Uterus (tissue), 3 donors: ENCODE measurements at regions not wholly inside any gene's neighbourhood (a gene's known extent, or its start where the extent isn't known, plus 50 kb on each side); places are given as distances from the start of the nearest gene placed in this dataset.
"Not testable (repeated sequence)": the region's sequence is repeated elsewhere in the genome, so short reads cannot be mapped to it uniquely, and the experiment has no call there.

ENCODE experiments used
- DNase-seq, 2 donors: peaks; one replicate each; pipeline ENCODE4 v3.0.0-alpha.2; 2019 to 2020
- H3K27ac ChIP-seq, 2 donors: fragments of 200-600 bp; sonication (generic); 1 replicate in 1 of 2; 2 replicates in 1 of 2; pipeline ENCODE4 v1.5.1; 2016 to 2018
- H3K27me3 ChIP-seq, 2 donors: fragments of 200-600 bp; sonication (generic); one replicate each; pipeline ENCODE4 v1.5.1; 2018 to 2019; ENCODE audit warnings: control low read depth in 1 of 2
- H3K36me3 ChIP-seq, 2 donors: fragments of 200-600 bp; sonication (generic); one replicate each; pipeline ENCODE4 v1.5.1; 2019; ENCODE audit warnings: control low read depth in 1 of 2
- H3K4me1 ChIP-seq, 2 donors: fragments of 200-600 bp; sonication (generic); one replicate each; pipeline ENCODE4 v1.5.1; 2018 to 2019; ENCODE audit warnings: control low read depth in 1 of 2
- H3K4me3 ChIP-seq, 2 donors: fragments of 200-600 bp; sonication (generic); 1 replicate in 1 of 2; 2 replicates in 1 of 2; pipeline ENCODE4 v1.5.1; 2018 to 2019; ENCODE audit warnings: mild to moderate bottlenecking in 1 of 2
- H3K9me3 ChIP-seq, 2 donors: fragments of 200-600 bp; sonication (generic); one replicate each; pipeline ENCODE4 v1.5.1; 2019; ENCODE audit warnings: control low read depth in 1 of 2
- POLR2A ChIP-seq, 2 donors: fragments of 450-650 bp; IDR thresholded peaks; one replicate each; pipeline ENCODE4 v1.6.1; 2016; ENCODE audit warnings: antibody characterized with exemption in 2 of 2, mild to moderate bottlenecking in 1 of 2, moderate library complexity in 1 of 2
- intact Hi-C: fragments of 100-400 bp; cut with DNase I; formaldehyde crosslinking; loops from one replicate; pipeline ENCODE4 v1.15.1; 2023; ENCODE audit warnings: low total_unique reads
- TF ChIP-seq, protein P1 (sequence below), 4 experiments: fragments of 200-600 bp in 2 of 4; fragments of 450-650 bp in 2 of 4; sonication (generic) in 2 of 4; IDR thresholded peaks; one replicate each; pipeline ENCODE4 v1.5.1; 2016 to 2019; ENCODE audit warnings: antibody characterized with exemption in 4 of 4, mild to moderate bottlenecking in 2 of 4, moderate library complexity in 1 of 4
- donor health status: DM: yes; HTN: yes; CAD: no.

DNA sequence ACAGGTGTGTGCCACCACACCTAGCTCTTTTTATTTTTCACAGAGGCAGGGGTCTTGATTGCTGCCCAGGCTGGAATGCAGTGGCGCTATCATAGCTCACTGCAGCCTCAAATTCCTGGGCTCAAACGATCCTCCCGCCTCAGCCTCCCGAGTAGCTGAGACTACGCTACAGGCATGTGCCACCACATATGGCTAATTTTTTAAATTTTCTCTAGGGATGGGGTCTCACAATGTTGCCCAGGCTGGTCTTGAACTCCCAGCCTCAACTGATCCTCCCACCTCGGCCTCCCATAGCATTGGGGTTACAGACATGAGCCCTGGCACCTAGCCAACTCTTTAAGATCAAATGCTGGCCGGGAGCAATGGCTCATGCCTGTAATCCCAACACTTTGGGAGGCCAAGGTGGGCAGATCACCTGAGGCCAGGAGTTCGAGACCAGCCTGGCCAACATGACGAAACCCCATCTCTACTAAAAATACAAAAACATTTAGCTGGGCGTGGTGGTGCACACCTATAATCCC, 50.6 kb upstream of the MYL10 start:
- H3K4me3 ChIP-seq, H3K36me3 ChIP-seq, H3K9me3 ChIP-seq, intact Hi-C loops, H3K27ac ChIP-seq, DNase-seq, H3K27me3 ChIP-seq, H3K4me1 ChIP-seq: not testable (repeated sequence)

DNA sequence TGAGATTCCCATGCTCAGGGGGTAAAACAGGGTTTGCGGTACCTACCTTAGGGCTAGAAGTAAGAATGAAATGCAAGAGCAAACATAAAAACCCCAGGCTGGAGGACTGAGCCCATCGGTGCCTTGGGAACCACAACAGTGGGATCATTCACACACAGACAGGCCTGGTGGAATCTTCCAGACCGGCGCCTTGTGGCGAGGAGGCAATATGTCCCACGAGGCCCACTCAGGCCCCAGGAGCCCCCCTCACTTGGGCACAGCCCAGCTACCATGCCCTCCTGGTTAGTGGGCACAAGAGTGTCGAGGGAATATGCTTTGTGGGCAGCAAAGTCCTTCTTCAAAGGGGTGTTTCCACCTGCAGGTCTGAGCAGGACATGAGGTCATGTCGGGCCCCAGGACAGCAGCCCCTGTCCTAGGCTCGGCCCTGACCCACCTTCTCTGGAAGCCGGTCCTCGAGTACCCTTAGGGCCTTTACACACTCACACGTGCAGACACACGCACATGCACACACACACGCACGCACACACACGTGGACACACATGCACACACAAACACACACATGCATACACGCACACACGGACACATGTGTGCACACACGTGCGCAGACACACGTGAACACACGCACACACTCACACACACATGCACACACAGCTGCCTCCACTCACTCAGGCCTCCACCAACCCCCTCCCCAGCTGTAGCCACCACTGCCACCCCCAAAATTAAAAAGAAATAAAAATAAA, 51.5 kb upstream of the MYL10 start:
- Histone ChIP-seq H3K4me3 (no peak overlapping the region), H3K27ac (no peak overlapping the region), H3K36me3 (no peaks in the 10 kb centered on the region), H3K27me3 (no peaks in the 10 kb centered on the region), H3K4me1 (no peaks in the 10 kb centered on the region), H3K9me3 (no peaks in the 10 kb centered on the region)
- no peak for DNase-seq
- intact Hi-C loops, result no loop called here
- no peak for TF ChIP-seq POLR2A (IDR thresholded peaks at IDR 0.05)
- TF ChIP-seq, protein P1, sequence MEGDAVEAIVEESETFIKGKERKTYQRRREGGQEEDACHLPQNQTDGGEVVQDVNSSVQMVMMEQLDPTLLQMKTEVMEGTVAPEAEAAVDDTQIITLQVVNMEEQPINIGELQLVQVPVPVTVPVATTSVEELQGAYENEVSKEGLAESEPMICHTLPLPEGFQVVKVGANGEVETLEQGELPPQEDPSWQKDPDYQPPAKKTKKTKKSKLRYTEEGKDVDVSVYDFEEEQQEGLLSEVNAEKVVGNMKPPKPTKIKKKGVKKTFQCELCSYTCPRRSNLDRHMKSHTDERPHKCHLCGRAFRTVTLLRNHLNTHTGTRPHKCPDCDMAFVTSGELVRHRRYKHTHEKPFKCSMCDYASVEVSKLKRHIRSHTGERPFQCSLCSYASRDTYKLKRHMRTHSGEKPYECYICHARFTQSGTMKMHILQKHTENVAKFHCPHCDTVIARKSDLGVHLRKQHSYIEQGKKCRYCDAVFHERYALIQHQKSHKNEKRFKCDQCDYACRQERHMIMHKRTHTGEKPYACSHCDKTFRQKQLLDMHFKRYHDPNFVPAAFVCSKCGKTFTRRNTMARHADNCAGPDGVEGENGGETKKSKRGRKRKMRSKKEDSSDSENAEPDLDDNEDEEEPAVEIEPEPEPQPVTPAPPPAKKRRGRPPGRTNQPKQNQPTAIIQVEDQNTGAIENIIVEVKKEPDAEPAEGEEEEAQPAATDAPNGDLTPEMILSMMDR (IDR thresholded peaks at IDR 0.05), result no peak

DNA sequence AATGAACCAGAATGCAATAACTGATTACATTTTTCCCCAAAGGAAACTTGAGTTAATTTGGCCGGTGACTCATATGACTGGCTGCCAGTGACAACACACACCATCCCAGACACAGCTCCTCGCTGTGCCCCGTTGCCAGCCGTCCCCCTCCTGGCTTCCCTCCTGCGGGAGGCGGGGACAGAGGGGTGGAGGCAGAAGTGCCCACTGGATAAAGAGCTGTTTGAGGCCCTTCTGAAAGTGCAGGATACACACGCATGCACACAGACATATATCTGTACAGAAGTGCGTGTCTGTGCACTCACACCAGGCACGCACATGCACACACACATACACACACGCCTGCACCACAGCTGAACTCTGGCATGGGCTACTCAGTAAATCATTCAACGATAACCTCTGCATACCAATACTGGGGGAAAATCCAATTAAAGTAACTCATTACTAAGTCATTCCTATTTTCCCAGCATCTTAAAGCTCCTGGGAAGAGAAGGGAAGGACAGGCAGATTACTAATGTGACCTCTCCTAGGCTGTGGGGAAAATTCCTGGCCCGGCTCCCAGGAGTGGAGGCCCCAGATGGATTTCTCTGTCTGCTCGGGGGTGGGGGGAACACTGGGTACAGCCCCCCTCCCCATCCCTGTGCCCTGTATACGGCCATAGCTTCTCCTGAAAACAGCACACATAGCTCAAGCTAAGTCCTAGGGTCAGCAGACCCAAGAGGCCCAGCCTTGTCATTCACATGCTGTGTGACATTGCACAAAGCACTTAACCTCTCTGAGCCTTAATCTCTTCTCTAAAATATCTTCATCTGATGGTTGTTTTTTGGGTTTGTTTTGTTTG, 52.3 kb upstream of the MYL10 start:
- DNase-seq, result peak; percentile 39 to 49
- H3K9me3 ChIP-seq, result no peaks in the 10 kb centered on the region
- intact Hi-C loops, result no loop called here

DNA sequence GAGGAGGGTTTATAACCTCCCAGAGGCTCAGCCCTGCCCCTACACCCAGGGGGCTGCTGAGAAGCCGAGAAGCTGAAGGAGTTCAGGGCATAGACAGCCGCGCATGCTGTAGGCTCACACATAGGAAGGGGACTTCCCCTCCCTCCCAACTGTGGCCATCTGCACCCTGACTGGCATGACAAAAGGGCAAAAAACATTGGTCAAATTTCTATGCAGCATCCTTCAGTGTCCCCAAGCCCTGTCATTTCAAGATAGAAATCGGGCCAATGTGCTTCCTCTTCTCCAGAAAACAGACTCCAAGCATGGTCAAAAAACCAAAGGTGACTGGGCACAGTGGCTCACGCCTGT, 55.9 kb upstream of the MYL10 start:
- TF ChIP-seq, protein P1 (IDR thresholded peaks at IDR 0.05), result no peak
- no peak for TF ChIP-seq POLR2A (IDR thresholded peaks at IDR 0.05)
- intact Hi-C loops, result loop anchor here (5.0 kb wide), 1 partner anchor 587 kb away; no protein-coding TSS in a partner anchor
- Histone ChIP-seq H3K27ac (no peak overlapping the region), H3K36me3 (no peaks in the 10 kb centered on the region), H3K9me3 (no peaks in the 10 kb centered on the region), H3K4me1 (peaks cover 0 to 5% of the 10 kb centered on the region in 2 donors), H3K4me3 (no peak overlapping the region), H3K27me3 (no peaks in the 10 kb centered on the region)
- DNase-seq, result no peak

More for the DNA sequence above, 52.3 kb upstream of the MYL10 start:
- H3K36me3 ChIP-seq, result no peaks in the 10 kb centered on the region
- no peaks in the 10 kb centered on the region for H3K27me3 ChIP-seq
- no peak overlapping the region for H3K4me3 ChIP-seq
- TF ChIP-seq, protein P1 (IDR thresholded peaks at IDR 0.05), result no peak
- no peak for TF ChIP-seq POLR2A (IDR thresholded peaks at IDR 0.05)
- H3K4me1 ChIP-seq, result no peaks in the 10 kb centered on the region
- H3K27ac ChIP-seq, result no peak overlapping the region

DNA sequence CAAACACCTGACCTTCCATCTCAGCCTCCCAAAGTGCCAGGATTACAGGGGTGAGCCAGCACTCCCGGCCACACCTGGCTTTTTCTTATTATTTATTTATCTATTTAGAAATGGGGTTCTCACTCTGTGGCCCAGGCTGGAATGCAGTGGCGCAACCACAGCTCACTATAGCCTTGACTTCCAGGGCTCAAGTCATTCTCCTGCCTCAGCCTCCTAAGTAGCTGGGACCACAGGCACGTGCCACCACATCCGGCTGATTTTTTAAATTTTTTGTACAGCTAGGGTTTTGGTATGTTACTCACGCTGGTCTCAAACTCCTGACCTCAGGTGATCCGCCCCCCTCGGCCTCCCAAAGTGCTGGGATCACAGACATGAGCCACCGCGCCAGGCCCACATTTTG, 56.9 kb upstream of the MYL10 start:
- H3K27ac ChIP-seq, result no peak overlapping the region
- H3K4me1 ChIP-seq, result peaks cover 0 to 5% of the 10 kb centered on the region in 2 donors
- intact Hi-C loops, result loop anchor here (5.0 kb wide), 1 partner anchor 586 kb away; no protein-coding TSS in a partner anchor
- no peak for DNase-seq
- no peaks in the 10 kb centered on the region for H3K27me3 ChIP-seq
- H3K9me3 ChIP-seq, result no peaks in the 10 kb centered on the region
- TF ChIP-seq, protein P1 (IDR thresholded peaks at IDR 0.05), result no peak
- no peak for TF ChIP-seq POLR2A (IDR thresholded peaks at IDR 0.05)
- H3K4me3 ChIP-seq, result no peak overlapping the region
- H3K36me3 ChIP-seq, result no peaks in the 10 kb centered on the region
